H1 (cell line): ENCODE measurements at regions not wholly inside any gene's neighbourhood (a gene's known extent, or its start where the extent isn't known, plus 50 kb on each side); places are given as distances from the start of the nearest gene placed in this dataset.

Source experiments
- CTCF ChIA-PET: fragments of 300-600 bp; sonication (Branson Sonifier 250); formaldehyde crosslinking; loops from one replicate; lab custom pipeline; 2021; ENCODE audit not compliant: partially characterized antibody; lab: Charles Lee
- POLR2A ChIA-PET: fragments of 300-600 bp; sonication (Branson Sonifier 250); formaldehyde crosslinking; loops from one replicate; lab custom pipeline; 2021; ENCODE audit warnings: inconsistent platforms; ENCODE audit not compliant: partially characterized antibody; lab: Charles Lee
- DNase-seq, 2 experiments: peaks; one replicate each; pipeline versions ENCODE4 v3.0.0 to v3.0.0-alpha.2; 2010 to 2022; ENCODE audit warnings: low spot score in 2 of 2, low read depth in 1 of 2, mixed read lengths in 1 of 2
- FAIRE-seq: peaks from 2 replicates; lab custom pipeline; 2011; peaks lifted over from hg19 to GRCh38; lab: Jason Lieb, UNC
- H2AFZ ChIP-seq: 2 replicates; pipeline ENCODE4 v1.8.1; 2012; ENCODE audit warnings: low read length, inconsistent platforms
- H2AK5ac ChIP-seq: 2 replicates; pipeline ENCODE4 v1.6.1; 2013; ENCODE audit warnings: low read depth, low read length
- H2BK120ac ChIP-seq: replicated peaks from 2 replicates; pipeline ENCODE3; 2013; ENCODE audit warnings: low read depth, low read length, inconsistent platforms
- H2BK12ac ChIP-seq: 2 replicates; pipeline ENCODE4 v1.6.1; 2013; ENCODE audit warnings: low read depth, low read length
- H2BK15ac ChIP-seq: 2 replicates; pipeline ENCODE4 v1.6.1; 2013; ENCODE audit warnings: low read length
- H2BK20ac ChIP-seq: 2 replicates; pipeline ENCODE4 v1.6.1; 2013; ENCODE audit warnings: low read length
- H2BK5ac ChIP-seq: 2 replicates; pipeline ENCODE4 v1.6.1; 2013; ENCODE audit warnings: low read depth, low read length
- H3K14ac ChIP-seq: 2 replicates; pipeline ENCODE4 v1.6.1; 2013; ENCODE audit warnings: inconsistent platforms; ENCODE audit not compliant: insufficient read length
- H3K18ac ChIP-seq: 2 replicates; pipeline ENCODE4 v1.6.1; 2013; ENCODE audit warnings: low read length; ENCODE audit errors: extremely low read depth
- H3K23ac ChIP-seq: 2 replicates; pipeline ENCODE4 v1.6.1; 2013; ENCODE audit warnings: inconsistent platforms; ENCODE audit not compliant: insufficient read length
- H3K23me2 ChIP-seq: 2 replicates; pipeline ENCODE4 v1.6.1; 2013; ENCODE audit warnings: low read depth, low read length
- H3K27ac ChIP-seq: 2 replicates; pipeline ENCODE4 v1.6.1; 2011; ENCODE audit warnings: low read depth, low read length, inconsistent platforms
- H3K27me3 ChIP-seq, 4 experiments: replicated peaks in 1 of 4; 1 replicate in 1 of 4; 2 replicates in 3 of 4; pipeline versions ENCODE4 v1.6.1 to v1.8.1; 2011 to 2013; ENCODE audit warnings: low read length in 3 of 4, mild to moderate bottlenecking in 3 of 4, inconsistent platforms in 2 of 4, mixed read lengths in 2 of 4, moderate library complexity in 1 of 4; ENCODE audit not compliant: control insufficient read depth in 3 of 4, insufficient read depth in 3 of 4; ENCODE audit errors: extremely low read depth in 1 of 4
- H3K36me3 ChIP-seq, 4 experiments: 2 replicates each; pipeline versions ENCODE4 v1.6.1 to v1.8.1; 2011 to 2013; ENCODE audit warnings: mild to moderate bottlenecking in 4 of 4, low read length in 3 of 4, moderate library complexity in 2 of 4, control low read depth in 1 of 4, inconsistent platforms in 1 of 4; ENCODE audit not compliant: insufficient read depth in 4 of 4, control insufficient read depth in 2 of 4
- H3K4ac ChIP-seq: replicated peaks from 2 replicates; pipeline ENCODE3; 2013; ENCODE audit warnings: low read length, low read depth, mixed read lengths, inconsistent platforms; ENCODE audit not compliant: insufficient read length
- H3K4me1 ChIP-seq, 4 experiments: replicated peaks in 1 of 4; 1 replicate in 1 of 4; 2 replicates in 3 of 4; pipeline versions ENCODE4 v1.6.1 to v1.8.1; 2011 to 2013; ENCODE audit warnings: low read length in 3 of 4, inconsistent platforms in 2 of 4, mixed read lengths in 1 of 4; ENCODE audit not compliant: insufficient read depth in 4 of 4, control insufficient read depth in 3 of 4
- H3K4me2 ChIP-seq, 2 experiments: 2 replicates each; pipeline versions ENCODE4 v1.6.1 to v1.8.1; 2011 to 2013; ENCODE audit warnings: low read depth in 2 of 2, low read length in 2 of 2, control low read depth in 1 of 2, inconsistent platforms in 1 of 2, mild to moderate bottlenecking in 1 of 2; ENCODE audit not compliant: insufficient read depth in 1 of 2
- H3K4me3 ChIP-seq, 4 experiments: fragments of 200-600, 300-600 bp in 1 of 4; sonication (generic), shearing (Covaris generic), sonication (Bioruptor Twin) in 1 of 4; 2 replicates each; pipeline versions ENCODE4 v1.5.1 to v1.8.1; 2011 to 2016; ENCODE audit warnings: low read length in 4 of 4, low read depth in 3 of 4, control low read depth in 2 of 4, inconsistent platforms in 2 of 4, mild to moderate bottlenecking in 2 of 4, mixed read lengths in 1 of 4, moderate library complexity in 1 of 4; ENCODE audit not compliant: insufficient read depth in 2 of 4; ENCODE audit errors: extremely low read depth in 1 of 4
- H3K56ac ChIP-seq: replicated peaks from 2 replicates; pipeline ENCODE3; 2013; ENCODE audit warnings: low read depth, mild to moderate bottlenecking, mixed read lengths, low read length, inconsistent platforms; ENCODE audit not compliant: insufficient read length
- H3K79me1 ChIP-seq: 2 replicates; pipeline ENCODE4 v1.6.1; 2013; ENCODE audit warnings: low read depth, low read length, control low read depth
- H3K79me2 ChIP-seq, 2 experiments: 2 replicates each; pipeline versions ENCODE4 v1.6.1 to v1.8.1; 2012 to 2013; ENCODE audit warnings: low read length in 2 of 2, mild to moderate bottlenecking in 2 of 2, inconsistent platforms in 1 of 2; ENCODE audit not compliant: insufficient read depth in 2 of 2, control insufficient read depth in 1 of 2
- H3K9ac ChIP-seq, 4 experiments: replicated peaks in 1 of 4; 1 replicate in 1 of 4; 2 replicates in 3 of 4; pipeline versions ENCODE4 v1.6.1 to v1.8.1; 2011 to 2013; ENCODE audit warnings: low read depth in 3 of 4, low read length in 3 of 4, control low read depth in 2 of 4, mild to moderate bottlenecking in 2 of 4, moderate library complexity in 2 of 4, inconsistent platforms in 1 of 4; ENCODE audit errors: extremely low read depth in 1 of 4
- H3K9me3 ChIP-seq, 2 experiments: 2 replicates each; pipeline versions ENCODE4 v1.6.1 to v1.8.1; 2012 to 2013; ENCODE audit warnings: mild to moderate bottlenecking in 2 of 2, moderate library complexity in 2 of 2, control low read depth in 1 of 2, inconsistent platforms in 1 of 2, low read depth in 1 of 2, low read length in 1 of 2, mixed read lengths in 1 of 2; ENCODE audit not compliant: insufficient read depth in 2 of 2
- H4K20me1 ChIP-seq, 2 experiments: replicated peaks in 1 of 2; 2 replicates each; pipeline versions ENCODE3 to v1.8.1; 2011 to 2013; ENCODE audit warnings: inconsistent platforms in 2 of 2, low read length in 2 of 2, mild to moderate bottlenecking in 1 of 2; ENCODE audit not compliant: insufficient read depth in 2 of 2, control insufficient read depth in 1 of 2
- H4K5ac ChIP-seq: 2 replicates; pipeline ENCODE4 v1.6.1; 2013; ENCODE audit warnings: low read length, low read depth, mixed read lengths, inconsistent platforms; ENCODE audit not compliant: insufficient read length
- H4K8ac ChIP-seq: 2 replicates; pipeline ENCODE4 v1.8.0; 2013; ENCODE audit warnings: mild to moderate bottlenecking, moderate library complexity, low read length, inconsistent platforms; ENCODE audit not compliant: insufficient read depth; ENCODE audit errors: extremely low read depth
- H4K91ac ChIP-seq: replicated peaks from 2 replicates; pipeline ENCODE3; 2013; ENCODE audit warnings: low read length, mixed read lengths, inconsistent platforms; ENCODE audit not compliant: insufficient read length
- HDAC6 ChIP-seq: IDR thresholded peaks from one replicate; pipeline ENCODE4 v1.7.1; 2012; ENCODE audit warnings: low read depth, mild to moderate bottlenecking, inconsistent platforms, low read length, moderate library complexity
- KDM1A ChIP-seq: fragments of 200-600, 300-600 bp; sonication (generic); IDR thresholded peaks from 2 replicates; pipeline ENCODE4 v1.7.1; 2016; ENCODE audit warnings: mild to moderate bottlenecking, low read length, borderline replicate concordance
- PHF8 ChIP-seq: fragments of 200-600 bp; sonication (generic); conservative IDR thresholded peaks from 2 replicates; pipeline ENCODE4 v1.7.1; 2012; ENCODE audit warnings: low read depth, mild to moderate bottlenecking, inconsistent platforms, low read length, moderate library complexity
- RAD21 ChIP-seq, 2 experiments: IDR thresholded peaks in 1 of 2; conservative IDR thresholded peaks in 1 of 2; 2 replicates each; pipeline ENCODE4 v1.6.1; 2011; ENCODE audit warnings: low read depth in 2 of 2, low read length in 2 of 2, improper control_type of control experiment in 1 of 2, inconsistent platforms in 1 of 2, mild to moderate bottlenecking in 1 of 2, moderate library complexity in 1 of 2
- SIRT6 ChIP-seq: IDR thresholded peaks from one replicate; pipeline ENCODE4 v1.7.1; 2012; ENCODE audit warnings: low read length, inconsistent platforms
- SUZ12 ChIP-seq: fragments of 200-600 bp; sonication (generic); IDR thresholded peaks from 2 replicates; pipeline ENCODE4 v1.6.1; 2012; ENCODE audit warnings: mild to moderate bottlenecking, inconsistent platforms, low read length, moderate library complexity, mixed read lengths

DNA sequence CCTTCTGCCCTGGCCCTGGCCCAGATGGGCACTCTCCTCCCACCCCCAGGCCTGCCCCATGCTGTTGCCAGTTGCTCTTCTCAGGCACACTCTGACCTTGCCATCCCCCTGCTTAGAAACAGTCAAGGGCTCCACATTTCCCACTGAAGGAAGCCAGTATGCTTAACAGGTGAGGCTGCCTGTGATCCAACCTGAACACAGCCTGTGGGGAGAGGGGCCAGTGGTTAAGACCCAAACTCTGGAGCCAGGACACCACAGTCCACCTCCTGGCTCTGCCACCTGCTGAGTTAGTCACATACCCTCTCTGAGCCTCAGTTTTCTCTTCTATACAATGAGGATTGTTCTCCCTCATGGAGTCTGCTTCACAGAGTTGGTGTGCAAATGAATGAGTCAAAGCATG, 526.9 kb downstream of the MATN1 start:
- Histone ChIP-seq H3K27ac (no peak overlapping the region), H2AFZ (no peak overlapping the region), H3K56ac (no peak overlapping the region), H4K20me1 (no peaks in the 10 kb centered on the region), H3K18ac (no peak overlapping the region), H3K4me3 (no peak overlapping the region), H2AK5ac (no peak overlapping the region), H3K79me1 (no peaks in the 10 kb centered on the region), H3K79me2 (no peaks in the 10 kb centered on the region), H2BK20ac (no peak overlapping the region), H3K9me3 (peaks cover 0 to 10% of the 10 kb centered on the region in 2 experiments; a peak in 2 of 4 replicates), H4K5ac (no peak overlapping the region), H3K23ac (no peak overlapping the region), H3K27me3 (no peaks in the 10 kb centered on the region), H4K8ac (no peak overlapping the region), H3K4me2 (no peak overlapping the region), H3K9ac (no peak overlapping the region), H2BK120ac (no peak overlapping the region), H2BK5ac (no peak overlapping the region), H3K14ac (no peak overlapping the region), H3K4me1 (no peaks in the 10 kb centered on the region), H3K36me3 (no peaks in the 10 kb centered on the region), H4K91ac (no peak overlapping the region), H2BK12ac (no peak overlapping the region), H3K23me2 (no peaks in the 10 kb centered on the region), H2BK15ac (no peak overlapping the region), H3K4ac (no peak overlapping the region)
- CTCF ChIA-PET, result interaction anchor here (1.0 kb wide), 1 partner anchor 92 kb away, joined by 3 read pairs; no protein-coding TSS in a partner anchor
- DNase-seq (no peak), FAIRE-seq (no peak)
- POLR2A ChIA-PET, result no interaction called here
- TF ChIP-seq HDAC6, result no peak
- no peak for TF ChIP-seq SUZ12
- TF ChIP-seq KDM1A, result no peak
- no peak for TF ChIP-seq SIRT6
- no peak for TF ChIP-seq PHF8
- no peak for TF ChIP-seq RAD21 (IDR thresholded peaks at IDR 0.05 in 1 of 2, conservative IDR thresholded peaks at IDR 0.05 in 1 of 2; ENCODE audit: low read depth in 2 of 2, low read length in 2 of 2)
